ENCODE measurements at regions not wholly inside any gene's neighbourhood (a gene's known extent, or its start where the extent isn't known, plus 50 kb on each side); places are given as distances from the start of the nearest gene placed in this dataset.
A peak's percentile ranks its signal among the peaks of the same experiment; 100 is the strongest.

- TF ChIP-seq PRDM10 (CRISPR knock-in tag; IDR thresholded peaks at IDR 0.05; ENCODE audit: low read depth), result no peak
- TF ChIP-seq, protein P1, sequence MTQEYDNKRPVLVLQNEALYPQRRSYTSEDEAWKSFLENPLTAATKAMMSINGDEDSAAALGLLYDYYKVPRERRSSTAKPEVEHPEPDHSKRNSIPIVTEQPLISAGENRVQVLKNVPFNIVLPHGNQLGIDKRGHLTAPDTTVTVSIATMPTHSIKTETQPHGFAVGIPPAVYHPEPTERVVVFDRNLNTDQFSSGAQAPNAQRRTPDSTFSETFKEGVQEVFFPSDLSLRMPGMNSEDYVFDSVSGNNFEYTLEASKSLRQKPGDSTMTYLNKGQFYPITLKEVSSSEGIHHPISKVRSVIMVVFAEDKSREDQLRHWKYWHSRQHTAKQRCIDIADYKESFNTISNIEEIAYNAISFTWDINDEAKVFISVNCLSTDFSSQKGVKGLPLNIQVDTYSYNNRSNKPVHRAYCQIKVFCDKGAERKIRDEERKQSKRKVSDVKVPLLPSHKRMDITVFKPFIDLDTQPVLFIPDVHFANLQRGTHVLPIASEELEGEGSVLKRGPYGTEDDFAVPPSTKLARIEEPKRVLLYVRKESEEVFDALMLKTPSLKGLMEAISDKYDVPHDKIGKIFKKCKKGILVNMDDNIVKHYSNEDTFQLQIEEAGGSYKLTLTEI (CRISPR knock-in tag; conservative IDR thresholded peaks at IDR 0.05), result no peak
- TF ChIP-seq KIAA2018 (CRISPR knock-in tag; IDR thresholded peaks at IDR 0.05; ENCODE audit: borderline replicate concordance), result no peak
- no peak for TF ChIP-seq KLF16 (CRISPR knock-in tag; IDR thresholded peaks at IDR 0.05)
- TF ChIP-seq FOXM1 (CRISPR knock-in tag; IDR thresholded peaks at IDR 0.05), result no peak
- TF ChIP-seq, protein P2, sequence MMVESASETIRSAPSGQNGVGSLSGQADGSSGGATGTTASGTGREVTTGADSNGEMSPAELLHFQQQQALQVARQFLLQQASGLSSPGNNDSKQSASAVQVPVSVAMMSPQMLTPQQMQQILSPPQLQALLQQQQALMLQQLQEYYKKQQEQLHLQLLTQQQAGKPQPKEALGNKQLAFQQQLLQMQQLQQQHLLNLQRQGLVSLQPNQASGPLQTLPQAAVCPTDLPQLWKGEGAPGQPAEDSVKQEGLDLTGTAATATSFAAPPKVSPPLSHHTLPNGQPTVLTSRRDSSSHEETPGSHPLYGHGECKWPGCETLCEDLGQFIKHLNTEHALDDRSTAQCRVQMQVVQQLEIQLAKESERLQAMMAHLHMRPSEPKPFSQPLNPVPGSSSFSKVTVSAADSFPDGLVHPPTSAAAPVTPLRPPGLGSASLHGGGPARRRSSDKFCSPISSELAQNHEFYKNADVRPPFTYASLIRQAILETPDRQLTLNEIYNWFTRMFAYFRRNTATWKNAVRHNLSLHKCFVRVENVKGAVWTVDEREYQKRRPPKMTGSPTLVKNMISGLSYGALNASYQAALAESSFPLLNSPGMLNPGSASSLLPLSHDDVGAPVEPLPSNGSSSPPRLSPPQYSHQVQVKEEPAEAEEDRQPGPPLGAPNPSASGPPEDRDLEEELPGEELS (CRISPR knock-in tag; IDR thresholded peaks at IDR 0.05), result no peak
- peak; percentile 85; the same call in 1 of the 2 replicates for TF ChIP-seq SIX1 (CRISPR knock-in tag; IDR thresholded peaks at IDR 0.05; ENCODE audit: borderline replicate concordance)
- TF ChIP-seq, protein P3, sequence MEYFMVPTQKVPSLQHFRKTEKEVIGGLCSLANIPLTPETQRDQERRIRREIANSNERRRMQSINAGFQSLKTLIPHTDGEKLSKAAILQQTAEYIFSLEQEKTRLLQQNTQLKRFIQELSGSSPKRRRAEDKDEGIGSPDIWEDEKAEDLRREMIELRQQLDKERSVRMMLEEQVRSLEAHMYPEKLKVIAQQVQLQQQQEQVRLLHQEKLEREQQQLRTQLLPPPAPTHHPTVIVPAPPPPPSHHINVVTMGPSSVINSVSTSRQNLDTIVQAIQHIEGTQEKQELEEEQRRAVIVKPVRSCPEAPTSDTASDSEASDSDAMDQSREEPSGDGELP (IDR thresholded peaks at IDR 0.05; ENCODE audit: borderline replicate concordance, low read depth), result no peak; the same call in 1 of the 2 replicates
- no peak for TF ChIP-seq THYN1 (CRISPR knock-in tag; IDR thresholded peaks at IDR 0.05; ENCODE audit: borderline replicate concordance, low read depth)
- no peak for TF ChIP-seq ZNF749 (CRISPR knock-in tag; IDR thresholded peaks at IDR 0.05; ENCODE audit: borderline replicate concordance)
- no peak for TF ChIP-seq MAF1 (CRISPR knock-in tag; IDR thresholded peaks at IDR 0.05; ENCODE audit: borderline replicate concordance)
- TF ChIP-seq ZNF12 (CRISPR knock-in tag; IDR thresholded peaks at IDR 0.05), result no peak
These were observed 132.5 kb upstream of the THBS1 start (continued) for GRCh38 chr15:39448409-39448808.
